GM18867 (cell line): ENCODE measurements at regions not wholly inside any gene's neighbourhood (a gene's known extent, or its start where the extent isn't known, plus 50 kb on each side); places are given as distances from the start of the nearest gene placed in this dataset.
A peak's percentile ranks its signal among the peaks of the same experiment; 100 is the strongest.
"Not testable (repeated sequence)": the region's sequence is repeated elsewhere in the genome, so short reads cannot be mapped to it uniquely, and the experiment has no call there.

Experiments used
- ATAC-seq: cut with Tn5 transposase; IDR thresholded peaks from one replicate; pipeline ENCODE4 v1.9.1; 2021; ENCODE audit warnings: mild to moderate bottlenecking, moderate library complexity; ENCODE audit not compliant: unreplicated experiment

- ATAC-seq, result peak; percentile 96
Measured at GRCh38 chr14:38721822-38722431, 381.1 kb downstream of the SEC23A start.

- ATAC-seq, result no peak
Measured at GRCh38 chr14:38718519-38718918, 384.5 kb downstream of the SEC23A start.

GRCh38 chr14:38716926-38717325 is 386.1 kb downstream of the SEC23A start:
- ATAC-seq, result no peak

- no peak for ATAC-seq
Measured at GRCh38 chr14:38710881-38711280, 392.2 kb downstream of the SEC23A start.

- no peak for ATAC-seq
Measured at GRCh38 chr14:38710196-38710595, 392.8 kb downstream of the SEC23A start.

GRCh38 chr14:38705220-38705619 is 397.8 kb downstream of the SEC23A start:
- ATAC-seq, result no peak

GRCh38 chr14:38704220-38704619 is 398.8 kb downstream of the SEC23A start:
- no peak for ATAC-seq

GRCh38 chr14:38696925-38697324 is 406.1 kb downstream of the SEC23A start:
- no peak for ATAC-seq

- no peak for ATAC-seq
Measured at GRCh38 chr14:38693423-38693822, 409.6 kb downstream of the SEC23A start.

GRCh38 chr14:38669027-38669426 is 413.1 kb upstream of the CLEC14A start:
- ATAC-seq, result no peak

- ATAC-seq, result no peak
Measured at GRCh38 chr14:38663382-38663781, 407.5 kb upstream of the CLEC14A start.

- no peak for ATAC-seq
Measured at GRCh38 chr14:38662781-38663180, 406.9 kb upstream of the CLEC14A start.

- no peak for ATAC-seq
Measured at GRCh38 chr14:38646391-38646790, 390.5 kb upstream of the CLEC14A start.

- not testable (repeated sequence) for ATAC-seq
Measured at GRCh38 chr14:38634913-38635312, 379.0 kb upstream of the CLEC14A start.

GRCh38 chr14:38629412-38629811 is 373.5 kb upstream of the CLEC14A start:
- ATAC-seq, result no peak

GRCh38 chr14:38627163-38627562 is 371.3 kb upstream of the CLEC14A start:
- ATAC-seq, result no peak

GRCh38 chr14:38623661-38624060 is 367.8 kb upstream of the CLEC14A start:
- no peak for ATAC-seq

- no peak for ATAC-seq
Measured at GRCh38 chr14:38618514-38618913, 362.6 kb upstream of the CLEC14A start.

GRCh38 chr14:38616959-38617358 is 361.1 kb upstream of the CLEC14A start:
- no peak for ATAC-seq

- no peak for ATAC-seq
Measured at GRCh38 chr14:38611928-38612327, 356.0 kb upstream of the CLEC14A start.

GRCh38 chr14:38608244-38608643 is 352.4 kb upstream of the CLEC14A start:
- ATAC-seq, result no peak

- ATAC-seq, result no peak
Measured at GRCh38 chr14:38605193-38606114, 349.6 kb upstream of the CLEC14A start.
